ENCODE measurements at regions not wholly inside any gene's neighbourhood (a gene's known extent, or its start where the extent isn't known, plus 50 kb on each side); places are given as distances from the start of the nearest gene placed in this dataset.

- Mint-ChIP-seq H3K27me3 (no peaks in the 10 kb centered on the region), H3K27ac (no peak overlapping the region), H3K9me3 (peaks cover 7% of the 10 kb centered on the region), H3K4me3 (no peak overlapping the region), H3K36me3 (ENCODE audit: low read depth) (no peaks in the 10 kb centered on the region), H3K4me1 (no peaks in the 10 kb centered on the region)
- intact Hi-C loops (cut with micrococcal nuclease) = no loop called here
- ChIA-PET CTCF (no interaction called here), POLR2A (no interaction called here)
- DNase-seq = no peak
- TF ChIP-seq, protein P1, sequence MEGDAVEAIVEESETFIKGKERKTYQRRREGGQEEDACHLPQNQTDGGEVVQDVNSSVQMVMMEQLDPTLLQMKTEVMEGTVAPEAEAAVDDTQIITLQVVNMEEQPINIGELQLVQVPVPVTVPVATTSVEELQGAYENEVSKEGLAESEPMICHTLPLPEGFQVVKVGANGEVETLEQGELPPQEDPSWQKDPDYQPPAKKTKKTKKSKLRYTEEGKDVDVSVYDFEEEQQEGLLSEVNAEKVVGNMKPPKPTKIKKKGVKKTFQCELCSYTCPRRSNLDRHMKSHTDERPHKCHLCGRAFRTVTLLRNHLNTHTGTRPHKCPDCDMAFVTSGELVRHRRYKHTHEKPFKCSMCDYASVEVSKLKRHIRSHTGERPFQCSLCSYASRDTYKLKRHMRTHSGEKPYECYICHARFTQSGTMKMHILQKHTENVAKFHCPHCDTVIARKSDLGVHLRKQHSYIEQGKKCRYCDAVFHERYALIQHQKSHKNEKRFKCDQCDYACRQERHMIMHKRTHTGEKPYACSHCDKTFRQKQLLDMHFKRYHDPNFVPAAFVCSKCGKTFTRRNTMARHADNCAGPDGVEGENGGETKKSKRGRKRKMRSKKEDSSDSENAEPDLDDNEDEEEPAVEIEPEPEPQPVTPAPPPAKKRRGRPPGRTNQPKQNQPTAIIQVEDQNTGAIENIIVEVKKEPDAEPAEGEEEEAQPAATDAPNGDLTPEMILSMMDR (IDR thresholded peaks at IDR 0.05) = no peak
- ATAC-seq (ENCODE audit: low read depth) = no peak
Measured at GRCh38 chr18:43542016-43542415, 264.7 kb upstream of the SYT4 start.

- H3K36me3 Mint-ChIP-seq (ENCODE audit: low read depth) = no peaks in the 10 kb centered on the region
Measured at GRCh38 chr18:43543236-43543635, 265.9 kb upstream of the SYT4 start.

GRCh38 chr18:43547456-43547855 is 270.2 kb upstream of the SYT4 start:
- ATAC-seq (ENCODE audit: low read depth) = no peak
- Mint-ChIP-seq H3K27ac (no peak overlapping the region), H3K36me3 (ENCODE audit: low read depth) (no peaks in the 10 kb centered on the region), H3K9me3 (peaks cover 22% of the 10 kb centered on the region), H3K27me3 (no peaks in the 10 kb centered on the region), H3K4me1 (no peaks in the 10 kb centered on the region), H3K4me3 (no peak overlapping the region)
- CTCF ChIA-PET = no interaction called here
- POLR2A ChIA-PET = no interaction called here
- DNase-seq = no peak
- TF ChIP-seq, protein P1 (IDR thresholded peaks at IDR 0.05) = no peak
- intact Hi-C loops (cut with micrococcal nuclease) = no loop called here

More at GRCh38 chr18:43543236-43543635, 265.9 kb upstream of the SYT4 start:
- intact Hi-C loops (cut with micrococcal nuclease) = no loop called here
- H3K4me1 Mint-ChIP-seq = no peaks in the 10 kb centered on the region
- H3K4me3 Mint-ChIP-seq = no peak overlapping the region
- CTCF ChIA-PET = no interaction called here
- no peaks in the 10 kb centered on the region for H3K27me3 Mint-ChIP-seq
- H3K9me3 Mint-ChIP-seq = peaks cover 7% of the 10 kb centered on the region
- POLR2A ChIA-PET = no interaction called here
- ATAC-seq (ENCODE audit: low read depth) = no peak
- TF ChIP-seq, protein P1 (IDR thresholded peaks at IDR 0.05) = no peak
- no peak for DNase-seq
- no peak overlapping the region for H3K27ac Mint-ChIP-seq

DNA sequence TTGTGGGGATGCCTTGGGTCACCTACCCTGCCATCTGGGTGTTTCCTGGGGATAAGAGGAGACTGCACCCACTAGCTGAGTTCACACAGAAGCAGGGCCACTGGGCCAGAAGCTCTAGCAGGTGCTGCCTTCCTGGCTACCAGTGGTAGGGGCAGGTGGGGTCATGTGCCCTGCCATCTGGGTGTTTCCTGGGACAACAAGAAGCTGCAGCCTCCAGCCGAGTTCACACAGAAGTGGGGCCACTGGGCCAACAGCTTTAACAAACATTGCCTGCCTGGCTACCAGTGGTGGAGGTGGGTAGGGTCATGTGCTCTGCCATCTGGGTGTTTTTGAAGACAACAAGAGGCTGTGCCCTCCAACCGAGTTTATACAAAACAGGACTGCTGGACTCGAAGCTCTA is 282.2 kb upstream of the SYT4 start:
- intact Hi-C loops (cut with micrococcal nuclease) = no loop called here
- no peak overlapping the region for H3K27ac Mint-ChIP-seq
- H3K4me1 Mint-ChIP-seq = no peaks in the 10 kb centered on the region
- DNase-seq (no peak), ATAC-seq (ENCODE audit: low read depth) (no peak)
- no peaks in the 10 kb centered on the region for H3K27me3 Mint-ChIP-seq
- H3K9me3 Mint-ChIP-seq = peaks cover 6% of the 10 kb centered on the region
- ChIA-PET POLR2A (no interaction called here), CTCF (no interaction called here)
- TF ChIP-seq, protein P1 (IDR thresholded peaks at IDR 0.05) = no peak
- H3K36me3 Mint-ChIP-seq (ENCODE audit: low read depth) = no peaks in the 10 kb centered on the region
- H3K4me3 Mint-ChIP-seq = no peak overlapping the region

DNA sequence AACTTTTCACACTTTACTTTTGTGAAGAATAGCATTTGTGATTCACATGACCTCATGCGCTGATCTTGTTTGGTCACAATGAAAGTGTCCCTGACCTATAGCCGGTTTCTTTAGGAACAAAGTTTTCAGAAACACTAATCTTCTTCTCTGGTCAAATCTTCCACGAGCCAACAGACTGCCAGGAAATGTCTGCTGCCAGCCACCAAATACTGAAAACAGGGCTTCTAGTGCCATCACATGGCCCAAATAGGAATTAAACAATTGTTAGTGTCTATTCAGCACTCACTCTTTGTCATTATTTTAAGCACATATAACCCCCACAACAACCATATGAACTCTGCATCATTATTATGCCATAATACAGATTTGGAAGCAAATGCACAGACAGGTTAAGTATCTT is 286.5 kb upstream of the SYT4 start:
- H3K27me3 Mint-ChIP-seq = peaks cover 1% of the 10 kb centered on the region
- H3K36me3 Mint-ChIP-seq (ENCODE audit: low read depth) = no peaks in the 10 kb centered on the region
- no peak for DNase-seq
- no peak overlapping the region for H3K27ac Mint-ChIP-seq
- TF ChIP-seq, protein P1 (IDR thresholded peaks at IDR 0.05) = no peak
- intact Hi-C loops (cut with micrococcal nuclease) = no loop called here
- H3K4me1 Mint-ChIP-seq = no peaks in the 10 kb centered on the region
- POLR2A ChIA-PET = no interaction called here
- no peak for ATAC-seq (ENCODE audit: low read depth)
- no peaks in the 10 kb centered on the region for H3K9me3 Mint-ChIP-seq
- no peak overlapping the region for H3K4me3 Mint-ChIP-seq
- CTCF ChIA-PET = no interaction called here

Data from activated B cell treated with CpG ODN at 0.5 μM for 24 hours (primary cell).